Liver (tissue), 3 donors: ENCODE measurements at regions not wholly inside any gene's neighbourhood (a gene's known extent, or its start where the extent isn't known, plus 50 kb on each side); places are given as distances from the start of the nearest gene placed in this dataset.

Experiments
- ATF3 ChIP-seq: IDR thresholded peaks from 2 replicates; pipeline ENCODE4 v1.6.1; 2016; ENCODE audit warnings: antibody characterized with exemption
- CTCF ChIP-seq: fragments of 150-350 bp; IDR thresholded peaks from 2 replicates; pipeline ENCODE4 v1.5.1; 2017; ENCODE audit warnings: improper control_type of control experiment, low read depth, low read length; ENCODE audit not compliant: missing input control
- GABPA ChIP-seq, 2 donors: IDR thresholded peaks in 1 of 2; conservative IDR thresholded peaks in 1 of 2; 2 replicates each; pipeline ENCODE4 v1.6.1; 2016; ENCODE audit warnings: antibody characterized with exemption in 2 of 2, mild to moderate bottlenecking in 1 of 2, moderate library complexity in 1 of 2
- HNF4A ChIP-seq, 2 donors: conservative IDR thresholded peaks; 2 replicates each; pipeline ENCODE4 v1.6.1; 2016; ENCODE audit warnings: antibody characterized with exemption in 2 of 2, mild to moderate bottlenecking in 2 of 2
- HNF4G ChIP-seq: IDR thresholded peaks from 2 replicates; pipeline ENCODE4 v1.6.1; 2016; ENCODE audit warnings: antibody characterized with exemption
- JUND ChIP-seq, 2 donors: IDR thresholded peaks; 2 replicates each; pipeline ENCODE4 v1.6.1; 2016; ENCODE audit warnings: antibody characterized with exemption in 2 of 2
- NR2F2 ChIP-seq: IDR thresholded peaks from 2 replicates; pipeline ENCODE4 v1.6.1; 2016; ENCODE audit warnings: antibody characterized with exemption
- RAD21 ChIP-seq, 2 donors: IDR thresholded peaks; 2 replicates each; pipeline ENCODE4 v1.6.1; 2016; ENCODE audit warnings: antibody characterized with exemption in 2 of 2, mild to moderate bottlenecking in 2 of 2
- REST ChIP-seq: IDR thresholded peaks from 2 replicates; pipeline ENCODE4 v1.6.1; 2016; ENCODE audit warnings: antibody characterized with exemption, mild to moderate bottlenecking
- SP1 ChIP-seq: IDR thresholded peaks from 2 replicates; pipeline ENCODE4 v1.6.1; 2018; ENCODE audit warnings: antibody characterized with exemption, mild to moderate bottlenecking
- TAF1 ChIP-seq: conservative IDR thresholded peaks from 2 replicates; pipeline ENCODE4 v1.6.1; 2016; ENCODE audit warnings: antibody characterized with exemption, mild to moderate bottlenecking
- donor health status: healthy.
- donor health status: healthy.

GRCh38 chr7:36088553-36088952 is 64.5 kb upstream of the EEPD1 start:
- TF ChIP-seq SP1 (no peak), CTCF (no peak), NR2F2 (no peak), GABPA (IDR thresholded peaks at IDR 0.05 in 1 of 2, conservative IDR thresholded peaks at IDR 0.05 in 1 of 2) (no peak), ATF3 (no peak), REST (no peak), TAF1 (no peak), HNF4A (conservative IDR thresholded peaks at IDR 0.05) (no peak), RAD21 (IDR thresholded peaks at IDR 0.05) (no peak), HNF4G (no peak), JUND (IDR thresholded peaks at IDR 0.05) (no peak)
